ENCODE measurements at regions not wholly inside any gene's neighbourhood (a gene's known extent, or its start where the extent isn't known, plus 50 kb on each side); places are given as distances from the start of the nearest gene placed in this dataset.

- DNase-seq (ENCODE audit: low read depth in 1 of 2, low spot score in 1 of 2): no peak
Measured at GRCh38 chr19:31770223-31770622, 421.0 kb upstream of the TSHZ3 start.

GRCh38 chr19:31772915-31773314 lies 423.7 kb upstream of the TSHZ3 start:
- no peak for DNase-seq (ENCODE audit: low read depth in 1 of 2, low spot score in 1 of 2)

GRCh38 chr19:31781542-31781941 lies 432.3 kb upstream of the TSHZ3 start:
- DNase-seq (ENCODE audit: low read depth in 1 of 2, low spot score in 1 of 2): no peak

- DNase-seq (ENCODE audit: low read depth in 1 of 2, low spot score in 1 of 2): no peak
Measured at GRCh38 chr19:31783592-31783991, 434.4 kb upstream of the TSHZ3 start.

- DNase-seq (ENCODE audit: low read depth in 1 of 2, low spot score in 1 of 2): no peak
Measured at GRCh38 chr19:31784671-31785101, 435.4 kb upstream of the TSHZ3 start.

GRCh38 chr19:31801611-31802010 lies 452.4 kb upstream of the TSHZ3 start:
- DNase-seq (ENCODE audit: low read depth in 1 of 2, low spot score in 1 of 2): no peak

GRCh38 chr19:31803835-31804446 lies 454.7 kb upstream of the TSHZ3 start:
- no peak for DNase-seq (ENCODE audit: low read depth in 1 of 2, low spot score in 1 of 2)

- DNase-seq (ENCODE audit: low read depth in 1 of 2, low spot score in 1 of 2): no peak
Measured at GRCh38 chr19:31804668-31805067, 455.4 kb upstream of the TSHZ3 start.

GRCh38 chr19:31810536-31811109 lies 461.4 kb upstream of the TSHZ3 start:
- no peak for DNase-seq (ENCODE audit: low read depth in 1 of 2, low spot score in 1 of 2)

- DNase-seq (ENCODE audit: low read depth in 1 of 2, low spot score in 1 of 2): no peak
Measured at GRCh38 chr19:31817971-31818797, 468.9 kb upstream of the TSHZ3 start.

- DNase-seq (ENCODE audit: low read depth in 1 of 2, low spot score in 1 of 2): no peak
Measured at GRCh38 chr19:31818798-31819105, 469.5 kb upstream of the TSHZ3 start.

GRCh38 chr19:31819837-31820236 lies 470.6 kb upstream of the TSHZ3 start:
- DNase-seq (ENCODE audit: low read depth in 1 of 2, low spot score in 1 of 2): no peak

- no peak for DNase-seq (ENCODE audit: low read depth in 1 of 2, low spot score in 1 of 2)
Measured at GRCh38 chr19:31821346-31821745, 472.1 kb upstream of the TSHZ3 start.

GRCh38 chr19:31825134-31826094 lies 476.2 kb upstream of the TSHZ3 start:
- no peak for DNase-seq (ENCODE audit: low read depth in 1 of 2, low spot score in 1 of 2)

- no peak for DNase-seq (ENCODE audit: low read depth in 1 of 2, low spot score in 1 of 2)
Measured at GRCh38 chr19:31826325-31826724, 477.1 kb upstream of the TSHZ3 start.

- no peak for DNase-seq (ENCODE audit: low read depth in 1 of 2, low spot score in 1 of 2)
Measured at GRCh38 chr19:31831421-31832175, 482.4 kb upstream of the TSHZ3 start.

GRCh38 chr19:31832176-31832548 lies 482.9 kb upstream of the TSHZ3 start:
- no peak for DNase-seq (ENCODE audit: low read depth in 1 of 2, low spot score in 1 of 2)

GRCh38 chr19:31834070-31834469 lies 484.8 kb upstream of the TSHZ3 start:
- DNase-seq (ENCODE audit: low read depth in 1 of 2, low spot score in 1 of 2): no peak

GRCh38 chr19:31838163-31838815 lies 489.1 kb upstream of the TSHZ3 start:
- no peak for DNase-seq (ENCODE audit: low read depth in 1 of 2, low spot score in 1 of 2)

GRCh38 chr19:31840371-31840770 lies 491.1 kb upstream of the TSHZ3 start:
- no peak for DNase-seq (ENCODE audit: low read depth in 1 of 2, low spot score in 1 of 2)

Data from activated CD4-positive, alpha-beta T cell treated with anti-CD3 and anti-CD28 coated beads, Interleukin-2, amount 50 U/mL, for 24 hours (primary cell).